CD4-positive, alpha-beta T cell treated with Interferon alpha-2 for 1 hour (primary cell): ENCODE measurements at regions not wholly inside any gene's neighbourhood (a gene's known extent, or its start where the extent isn't known, plus 50 kb on each side); places are given as distances from the start of the nearest gene placed in this dataset.

Experiments used
- DNase-seq, 2 donors: peaks; one replicate each; pipeline ENCODE4 v3.0.0-alpha.2; 2020 to 2022

DNA sequence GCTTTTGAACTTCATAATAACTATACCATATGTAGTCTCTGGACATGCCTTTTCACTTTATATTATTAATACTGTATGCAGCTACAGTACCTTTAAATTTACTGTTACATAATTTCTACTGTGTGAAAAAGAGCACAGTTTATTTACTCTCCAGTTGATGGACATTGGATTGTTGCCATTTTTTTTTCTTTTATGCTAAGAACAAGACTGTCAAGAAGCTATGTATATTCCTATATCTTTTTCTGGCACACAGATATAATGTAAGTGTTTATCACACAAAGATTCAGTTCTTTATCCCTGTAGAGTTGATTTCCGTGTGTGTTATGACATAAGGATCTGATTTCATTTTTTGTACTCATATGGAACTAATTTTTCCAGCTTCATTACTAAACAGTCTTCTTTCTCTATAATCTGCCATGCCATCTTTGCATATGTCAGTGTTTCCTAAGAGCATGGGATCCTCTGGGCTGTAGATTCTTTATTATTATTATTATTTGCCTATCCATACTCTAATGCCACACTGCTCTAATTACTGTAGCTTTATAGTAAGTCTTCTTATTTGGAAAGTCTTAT lies 593.0 kb upstream of the ATP2B1 start:
- DNase-seq, result no peak

DNA sequence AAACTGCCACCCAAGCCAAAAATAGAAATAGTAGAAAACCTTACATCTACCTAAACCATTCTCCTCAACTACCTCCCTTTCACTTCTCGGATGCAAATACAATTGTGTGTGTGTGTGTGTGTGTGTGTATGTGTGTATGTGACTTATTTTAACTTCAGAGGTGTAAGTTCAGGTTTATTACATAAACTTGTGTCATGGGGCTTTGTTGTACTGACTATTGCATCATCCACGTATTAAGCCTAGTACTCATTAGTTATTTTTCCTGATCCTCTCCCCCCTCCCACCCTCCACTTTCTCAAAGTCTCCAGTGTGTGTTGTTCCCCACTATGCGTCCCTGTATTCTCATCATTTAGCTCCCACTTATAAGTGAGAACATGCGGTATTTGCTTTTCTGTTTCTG lies 592.5 kb upstream of the ATP2B1 start:
- DNase-seq, result no peak

DNA sequence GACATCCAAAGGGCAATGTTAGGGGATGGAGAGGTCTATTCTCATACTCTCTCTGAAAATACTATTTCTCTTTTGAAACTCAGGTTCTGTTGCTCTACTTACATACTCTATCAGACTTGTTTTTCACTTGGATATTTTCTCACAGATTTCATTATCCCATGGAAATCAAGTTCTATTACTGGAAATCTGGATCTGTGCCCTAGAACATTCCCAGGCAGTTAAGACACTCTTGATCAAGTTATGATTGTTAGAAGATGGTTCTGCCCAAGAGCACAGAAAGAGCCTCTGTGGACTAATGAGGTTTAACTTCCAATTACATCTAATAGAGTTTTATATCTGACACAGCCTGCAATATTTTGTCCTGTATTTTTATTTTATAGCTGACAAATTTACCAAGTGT lies 591.0 kb upstream of the ATP2B1 start:
- no peak for DNase-seq

DNA sequence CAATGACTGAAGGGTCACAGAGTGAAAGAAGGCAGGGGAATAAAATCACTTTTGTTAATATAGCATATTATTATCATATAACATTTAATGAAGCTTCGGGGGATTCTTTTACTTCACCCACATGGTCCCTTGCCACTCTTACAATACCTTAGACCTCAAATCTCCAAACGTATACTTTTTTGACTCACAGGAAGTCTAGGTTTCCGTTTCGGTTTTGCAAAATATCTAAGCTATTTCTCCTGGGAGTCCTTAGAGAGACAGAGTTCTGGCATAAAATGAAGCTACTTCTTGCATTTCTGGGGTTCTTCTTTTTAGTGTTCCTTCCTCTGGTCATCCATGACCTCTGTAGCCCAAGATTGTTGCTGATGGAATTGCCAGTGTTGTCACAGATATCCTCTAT lies 590.5 kb upstream of the ATP2B1 start:
- DNase-seq, result peak in 1 of 2 donors; percentile 28

DNA sequence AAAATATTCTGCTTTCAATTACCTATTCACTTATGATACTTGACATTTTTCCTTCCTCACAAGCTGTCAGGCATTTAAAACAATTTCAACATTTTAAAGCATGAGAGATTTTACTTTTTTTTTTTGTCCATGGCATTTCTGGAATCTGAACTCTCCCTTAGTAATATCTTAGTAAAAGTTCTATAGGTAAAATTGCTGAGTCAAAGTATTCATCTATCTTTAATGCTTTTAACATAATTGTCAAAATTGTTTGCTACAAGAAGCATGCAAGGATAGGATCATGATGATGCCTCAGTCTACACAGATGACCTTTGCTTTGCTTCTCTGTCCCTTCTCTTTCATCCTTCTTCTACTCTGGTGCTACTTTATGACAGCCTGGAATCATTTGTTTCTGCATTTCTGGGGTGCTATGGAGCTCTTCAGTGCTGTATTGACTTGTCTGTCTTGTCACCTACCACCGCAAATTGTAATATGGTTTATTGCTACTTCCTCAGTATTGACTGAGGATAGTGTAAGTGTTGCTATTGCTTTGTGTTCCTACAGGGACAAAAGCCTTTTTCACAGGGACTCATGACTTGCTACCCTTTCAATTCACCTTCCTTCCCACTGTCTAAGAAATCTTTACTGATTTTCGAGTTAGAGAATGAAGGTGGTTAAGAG lies 589.8 kb upstream of the ATP2B1 start:
- DNase-seq, result no peak

DNA sequence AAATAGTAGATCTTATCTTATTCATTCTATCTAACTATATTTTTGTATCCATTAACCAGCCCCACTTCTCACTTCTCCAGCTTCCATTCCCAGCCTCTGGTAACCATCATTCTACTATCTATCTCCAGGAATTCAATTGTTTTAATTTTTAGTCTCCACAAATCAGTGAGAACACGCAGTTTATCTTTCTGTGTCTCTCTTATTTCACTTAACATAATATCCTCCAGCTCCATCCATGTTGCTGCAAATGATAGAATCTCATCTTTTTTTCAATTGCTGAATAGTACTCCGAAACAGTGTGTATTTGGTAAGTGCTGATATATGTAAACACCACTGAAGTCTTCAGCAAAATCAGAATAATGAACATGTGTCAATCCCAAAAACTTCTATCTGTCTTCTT lies 587.2 kb upstream of the ATP2B1 start:
- no peak for DNase-seq

DNA sequence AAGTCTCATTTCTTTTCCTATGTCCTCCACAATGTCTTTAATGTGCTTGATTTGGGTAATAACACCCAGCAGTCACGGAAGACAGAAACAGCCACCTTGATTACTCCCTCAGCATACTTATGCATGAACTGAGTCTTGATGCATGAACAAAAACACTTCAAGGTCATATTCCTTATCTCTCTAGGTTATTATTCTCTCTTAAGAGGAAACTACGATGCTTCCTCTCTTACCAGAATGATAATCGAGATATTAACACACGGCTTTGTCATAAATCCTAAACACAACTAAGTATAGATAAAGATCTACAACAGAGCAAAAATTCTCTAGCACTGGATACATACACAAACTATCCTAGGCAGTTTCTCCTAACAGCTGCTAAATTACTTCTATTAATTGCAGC lies 583.5 kb upstream of the ATP2B1 start:
- DNase-seq, result no peak

DNA sequence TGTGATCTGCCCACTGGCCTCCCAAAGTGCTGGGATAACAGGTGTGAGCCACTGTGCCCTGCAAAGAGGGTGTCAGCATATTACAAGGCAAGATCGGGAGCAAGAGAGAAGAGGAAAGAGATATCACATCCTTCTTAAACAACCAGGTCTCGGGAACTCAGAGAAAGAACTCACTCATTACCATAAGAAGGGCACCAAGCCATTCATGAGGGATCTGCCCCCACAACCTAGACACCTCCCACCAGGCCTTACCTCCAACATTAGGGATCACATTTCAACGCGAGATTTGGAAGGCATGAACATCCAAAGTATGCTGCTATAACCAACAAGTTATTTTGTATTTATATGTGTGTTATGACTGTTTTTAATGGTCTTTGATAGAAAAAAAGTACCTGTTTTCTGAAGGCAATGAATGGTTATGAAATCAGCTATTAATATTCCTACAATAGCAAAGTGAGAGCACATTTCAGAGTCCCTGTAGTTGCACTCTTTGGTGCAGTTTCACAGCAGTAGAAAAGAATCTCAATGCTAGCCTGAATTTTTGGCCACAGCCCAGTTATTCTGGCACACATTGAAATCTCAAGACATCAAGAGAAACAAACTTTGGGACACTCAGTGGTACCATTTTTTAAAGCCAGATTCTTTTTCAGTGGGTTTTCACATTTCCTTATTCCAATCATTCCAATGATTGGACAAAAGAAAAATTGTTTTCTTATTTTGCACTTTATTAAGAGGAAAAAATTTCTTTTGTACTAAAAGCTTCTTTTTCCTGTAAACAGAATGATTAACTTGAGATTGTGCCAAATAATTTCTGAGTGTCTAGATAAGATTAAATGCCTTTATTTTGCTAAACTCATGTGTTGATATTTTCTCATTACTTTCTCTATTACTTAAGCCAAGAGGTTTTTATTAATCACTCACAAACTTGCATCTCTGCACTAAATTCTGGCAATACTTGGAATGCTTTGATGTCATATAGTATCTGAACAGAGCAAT lies 582.6 kb upstream of the ATP2B1 start:
- DNase-seq, result no peak

DNA sequence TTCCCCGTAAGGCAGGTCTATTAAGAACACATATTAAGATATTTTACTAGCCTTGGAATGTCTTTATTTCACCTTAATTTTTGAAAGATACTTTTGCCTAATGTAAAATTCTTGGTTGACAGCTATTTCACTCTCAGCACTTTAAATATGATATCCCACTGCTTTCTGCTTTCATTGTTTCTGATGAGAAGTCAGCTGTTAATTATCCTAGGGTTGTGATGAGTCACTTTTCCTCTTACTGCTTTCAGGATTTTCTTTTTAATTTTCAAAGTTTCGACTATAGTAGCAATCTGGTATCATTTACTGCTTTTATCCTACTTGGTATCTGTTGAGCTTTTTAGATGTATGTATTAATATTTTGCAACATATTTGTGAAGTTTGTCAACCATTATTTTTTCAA lies 578.9 kb upstream of the ATP2B1 start:
- no peak for DNase-seq

DNA sequence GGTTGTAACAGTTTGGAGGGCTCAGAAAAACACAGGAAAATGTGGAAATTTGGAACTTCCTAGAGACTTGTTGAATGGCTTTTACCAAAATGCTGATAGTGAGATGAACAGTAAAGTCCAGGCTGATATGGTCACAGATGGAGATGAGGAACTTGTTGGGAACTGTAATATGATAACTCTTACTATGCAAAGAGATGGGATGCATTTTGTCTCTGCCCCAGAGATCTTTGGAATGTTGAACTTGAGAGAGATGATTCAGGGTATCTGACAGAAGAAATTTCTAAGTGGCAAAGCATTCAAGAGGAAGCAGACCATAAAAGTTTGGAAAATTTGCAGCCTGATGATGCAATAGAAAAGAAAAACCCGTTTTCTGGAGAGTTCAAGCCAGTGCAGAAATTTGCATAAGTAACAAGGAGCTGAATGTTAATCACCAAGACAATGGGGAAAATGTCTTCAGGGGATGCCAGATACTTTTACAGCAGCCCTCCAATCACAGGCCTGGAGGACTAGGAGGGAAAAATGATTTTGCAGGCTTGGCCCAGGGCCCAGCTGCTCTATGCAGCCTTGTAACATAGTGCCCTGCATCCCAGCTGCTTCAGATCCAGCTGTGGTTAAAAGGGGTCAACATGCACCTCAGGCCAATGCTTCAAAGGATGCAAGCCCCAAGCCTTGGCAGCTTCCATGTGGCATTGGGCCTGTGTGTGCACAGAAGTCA lies 572.7 kb upstream of the ATP2B1 start:
- no peak for DNase-seq

DNA sequence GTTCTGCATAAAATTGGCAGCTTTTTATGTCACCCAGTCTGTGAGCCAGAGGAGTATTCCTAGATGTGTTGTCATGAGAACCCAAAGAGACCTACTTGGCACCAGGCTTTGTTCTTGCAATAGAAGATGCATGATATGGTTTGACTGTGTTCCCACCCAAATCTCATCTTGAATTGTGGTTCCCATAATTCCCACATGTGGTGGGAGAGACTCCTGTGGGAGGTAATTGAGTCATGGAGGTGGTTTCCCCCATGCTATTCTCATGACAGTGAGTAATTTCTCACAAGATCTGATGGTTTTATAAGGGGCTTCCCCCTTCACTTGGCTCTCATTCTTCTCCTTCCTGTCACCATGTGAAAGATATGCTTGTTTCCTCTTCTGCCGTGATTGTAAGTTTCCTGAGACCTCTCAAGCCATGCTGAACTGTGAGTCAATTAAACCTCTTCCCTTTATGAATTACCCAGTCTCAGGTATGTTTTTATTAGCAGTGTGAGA lies 572.0 kb upstream of the ATP2B1 start:
- no peak for DNase-seq

DNA sequence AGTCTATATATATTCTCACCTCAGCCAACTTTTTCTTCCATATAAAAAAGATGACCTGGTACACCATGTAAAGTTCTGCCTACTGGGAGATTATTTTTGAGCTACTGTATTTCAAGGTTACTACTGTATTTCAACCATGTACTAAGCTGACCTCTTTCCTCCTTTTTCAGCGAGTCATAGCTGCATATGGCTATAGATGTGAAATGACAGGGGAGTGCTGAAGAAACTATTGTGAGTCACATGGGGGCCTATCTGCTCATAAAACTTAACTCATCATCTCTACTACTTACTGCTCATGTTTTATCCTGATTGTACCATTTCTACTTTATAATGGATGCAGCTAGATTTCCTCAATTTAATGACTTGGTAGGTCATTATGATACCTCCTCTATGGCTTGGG lies 571.4 kb upstream of the ATP2B1 start:
- DNase-seq, result no peak

DNA sequence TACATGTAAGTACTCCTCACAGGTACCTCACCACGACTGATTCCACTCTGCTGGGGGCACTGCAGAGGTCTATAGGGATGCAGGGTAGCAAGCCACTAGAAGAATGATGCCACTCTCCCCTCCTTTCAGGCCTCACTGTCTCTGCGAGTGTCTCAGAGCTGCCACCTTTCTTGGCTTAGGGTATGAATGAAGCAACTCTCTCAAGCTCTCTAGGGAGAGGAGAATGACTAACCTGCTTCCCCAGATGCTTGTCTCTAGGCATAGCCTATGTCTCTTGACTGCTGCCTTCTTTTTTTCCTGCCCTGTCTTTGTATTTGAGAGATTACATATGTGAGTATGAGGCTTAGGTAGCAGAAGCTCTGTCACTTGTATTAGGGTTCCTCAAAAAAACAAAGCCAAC lies 566.5 kb upstream of the ATP2B1 start:
- DNase-seq, result no peak

DNA sequence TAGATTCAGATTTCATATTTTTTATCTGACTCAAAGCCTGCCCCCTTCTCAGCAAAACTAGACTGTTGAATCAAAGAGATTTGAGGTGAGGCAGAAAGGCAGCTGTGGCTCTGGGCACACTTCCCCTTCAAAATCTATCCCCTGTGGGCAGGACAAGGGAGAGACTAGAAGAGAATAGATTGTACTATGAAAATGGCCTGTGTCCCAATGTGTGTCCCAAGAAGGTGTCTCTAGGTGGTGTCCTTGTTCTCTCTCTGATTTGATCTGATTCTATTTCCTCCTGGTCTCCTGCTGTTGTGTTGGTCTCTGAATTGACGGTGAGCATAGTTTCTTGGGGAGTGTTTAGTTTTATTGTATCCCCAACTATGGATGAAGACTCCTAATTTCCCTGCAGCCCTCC lies 565.8 kb upstream of the ATP2B1 start:
- DNase-seq, result no peak

DNA sequence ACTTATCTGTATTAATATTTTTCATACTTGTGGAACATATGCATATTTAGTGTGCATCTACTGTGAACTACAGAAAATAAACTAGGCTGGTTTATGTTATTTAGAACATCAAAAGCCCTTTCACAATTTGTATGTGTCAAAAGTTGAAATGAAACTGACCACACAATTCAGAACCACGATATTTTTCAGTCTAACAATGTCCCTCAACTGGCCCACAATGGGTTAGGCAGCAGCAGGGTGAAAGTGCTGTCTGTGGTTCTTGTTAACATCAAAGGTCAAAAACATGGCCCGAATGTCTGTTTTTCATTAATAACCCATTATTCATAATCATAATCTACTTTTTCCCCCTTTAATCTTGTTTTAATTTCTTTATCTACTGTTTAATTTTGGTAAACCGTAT lies 559.9 kb upstream of the ATP2B1 start:
- DNase-seq, result no peak

DNA sequence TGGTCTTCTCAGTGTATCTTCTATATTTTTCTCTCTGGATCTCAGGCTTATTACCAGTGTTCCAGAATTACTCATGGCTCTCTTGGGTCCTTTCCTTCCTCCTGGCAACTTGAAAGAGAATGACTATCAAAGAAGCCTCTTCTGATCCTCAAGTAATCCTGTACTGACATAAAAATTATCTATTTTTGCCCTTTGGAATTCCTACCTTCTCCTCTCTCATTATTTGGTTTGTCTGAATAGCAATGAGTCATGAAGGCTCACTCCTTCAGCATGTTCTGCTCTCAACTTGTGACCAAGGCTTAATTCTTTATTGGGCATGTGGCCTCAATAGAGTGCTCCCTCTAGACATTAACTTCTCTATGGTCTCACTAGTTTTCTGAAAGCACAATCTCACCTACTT lies 553.6 kb upstream of the ATP2B1 start:
- DNase-seq, result no peak

DNA sequence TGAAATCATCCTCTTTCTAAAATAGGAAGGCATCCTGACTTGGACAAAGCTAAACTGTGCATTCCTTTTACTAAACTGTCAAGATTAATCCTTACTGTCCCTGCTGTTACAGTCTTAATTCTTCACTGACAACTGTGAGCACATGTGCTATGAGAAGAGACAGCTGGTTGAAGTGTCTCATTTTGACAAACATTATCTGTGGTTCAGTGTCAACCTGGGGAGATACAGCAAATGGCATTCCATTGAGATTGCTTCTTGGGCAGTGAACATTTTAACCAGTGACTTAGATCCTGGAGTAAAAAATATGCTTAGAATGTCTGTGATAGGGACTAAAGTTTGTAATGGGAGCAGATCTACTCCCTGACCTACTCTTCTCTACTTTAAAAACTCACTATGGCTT lies 552.6 kb upstream of the ATP2B1 start:
- DNase-seq, result no peak

DNA sequence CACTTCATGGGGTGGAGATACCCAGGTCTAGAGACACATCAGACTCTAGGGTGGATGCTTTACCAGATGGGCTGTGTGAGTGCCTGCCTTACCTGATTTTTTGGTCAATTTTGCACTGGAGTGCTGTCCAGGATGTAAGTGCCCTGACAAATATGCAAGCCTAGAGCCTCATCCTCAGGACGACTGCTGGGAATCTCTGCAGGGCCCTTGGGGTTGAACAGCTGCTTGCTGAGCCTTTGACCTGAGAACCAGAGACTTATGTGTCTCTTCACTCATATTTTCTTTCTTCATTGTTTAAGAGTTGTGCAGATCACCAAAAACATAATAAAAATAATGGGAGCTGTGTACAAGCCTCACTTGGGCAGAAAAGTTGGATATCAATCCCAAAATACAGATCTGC lies 551.5 kb upstream of the ATP2B1 start:
- DNase-seq, result no peak

DNA sequence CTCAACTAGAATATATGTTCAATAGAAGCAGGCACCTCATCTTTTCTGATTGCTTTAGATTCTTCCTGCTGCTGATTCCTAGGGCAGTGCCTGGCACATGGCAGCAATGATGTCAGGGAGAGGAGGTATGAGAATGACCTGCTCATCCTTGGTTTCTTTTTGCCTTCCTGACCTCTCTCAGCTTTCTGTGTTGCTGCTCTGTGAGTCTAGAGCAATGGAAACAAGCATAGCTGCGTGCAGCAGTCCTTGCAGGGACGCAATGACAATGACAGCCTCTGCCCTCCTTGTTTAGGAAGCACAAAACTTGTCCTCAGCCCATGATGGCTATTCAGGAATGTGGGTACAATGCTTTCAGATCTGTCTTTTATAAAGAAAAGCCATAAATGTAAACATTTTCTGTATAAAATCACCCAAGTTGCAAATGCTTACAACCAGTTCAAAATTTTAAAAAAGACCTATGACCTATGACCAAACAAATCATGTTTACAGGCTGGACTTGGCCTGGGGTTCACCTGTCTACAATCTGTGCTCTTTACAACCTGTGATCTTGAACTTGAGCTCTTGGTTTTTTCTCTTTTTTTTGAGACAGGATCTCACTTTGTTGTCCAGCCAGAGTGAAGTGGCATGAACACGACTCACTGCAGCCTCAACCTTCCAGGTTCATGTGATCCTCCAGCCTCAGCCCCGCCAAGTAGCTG lies 549.4 kb upstream of the ATP2B1 start:
- no peak for DNase-seq

DNA sequence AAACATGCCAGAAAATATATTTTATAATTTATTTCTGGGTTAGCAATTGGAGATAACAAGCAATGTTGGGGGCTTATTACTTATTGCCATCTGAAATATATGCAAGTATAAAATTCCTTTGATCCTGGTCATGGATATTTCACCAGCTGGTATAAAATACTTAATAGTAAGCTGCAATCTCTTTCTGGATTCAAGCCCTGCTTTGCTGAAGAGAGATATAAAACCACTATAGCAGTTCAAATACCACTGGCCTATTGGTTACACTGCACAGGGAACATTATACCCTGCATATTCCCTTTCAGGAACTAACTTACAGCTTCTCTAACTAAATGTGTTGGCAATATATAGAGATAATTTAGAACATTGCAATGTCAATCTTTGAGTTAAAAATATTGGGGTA lies 546.2 kb upstream of the ATP2B1 start:
- no peak for DNase-seq

DNA sequence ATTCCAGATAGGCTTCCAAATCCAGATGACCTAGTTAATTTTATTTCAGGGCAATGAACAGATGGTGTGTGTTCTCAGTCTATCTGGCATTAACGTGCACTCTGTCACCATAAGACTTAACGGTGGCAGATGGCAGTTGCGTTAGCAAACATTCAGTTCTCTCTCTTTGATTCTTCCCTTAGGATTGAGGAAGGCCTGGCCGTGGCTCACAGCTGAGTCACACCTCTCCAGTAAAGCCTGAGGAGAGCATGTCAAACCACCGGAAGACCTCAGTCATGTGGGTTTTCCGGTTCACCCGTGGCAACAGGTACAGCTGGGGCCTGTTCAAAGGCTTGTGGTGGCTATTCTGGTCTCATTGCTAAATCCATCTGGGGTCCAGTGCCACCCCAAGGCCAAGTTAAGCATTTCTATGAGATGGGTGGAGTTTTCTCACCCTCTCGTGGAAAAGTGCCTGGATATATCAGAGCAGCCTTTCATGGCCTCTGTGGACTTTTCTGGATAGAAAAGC lies 545.1 kb upstream of the ATP2B1 start:
- DNase-seq, result peak; percentile 53 to 71

DNA sequence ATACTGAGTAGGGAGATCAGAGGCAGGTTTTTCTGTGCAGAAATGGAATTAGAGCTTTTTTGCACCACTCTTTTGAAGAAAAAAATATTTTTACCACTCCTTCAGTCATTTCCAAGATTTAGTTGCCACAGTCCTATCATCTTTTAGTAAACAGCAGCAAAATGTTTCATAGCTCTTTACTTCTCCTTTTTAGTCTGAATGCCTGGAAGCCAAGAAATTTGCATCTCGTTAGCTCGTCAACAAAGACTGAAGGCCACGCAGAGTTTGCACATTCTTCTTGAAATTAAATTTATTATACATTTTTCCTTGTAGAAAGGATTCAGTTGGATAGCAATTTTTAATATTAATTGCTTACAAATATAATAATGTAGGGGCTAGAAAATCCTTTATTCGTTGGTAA lies 544.5 kb upstream of the ATP2B1 start:
- DNase-seq, result no peak
